ENCODE measurements at regions not wholly inside any gene's neighbourhood (a gene's known extent, or its start where the extent isn't known, plus 50 kb on each side); places are given as distances from the start of the nearest gene placed in this dataset.

GRCh38 chr2:14720319-14720718, 87.8 kb downstream of the LRATD1 start:
- Histone ChIP-seq H3K27ac (ENCODE audit: insufficient read depth, low read length, poor library complexity, severe bottlenecking) (no peak overlapping the region), H3K9me3 (ENCODE audit: control insufficient read depth, low read length) (no peaks in the 10 kb centered on the region), H3K4me1 (ENCODE audit: control insufficient read depth, insufficient read depth, low read length, poor library complexity, severe bottlenecking) (no peaks in the 10 kb centered on the region), H3K27me3 (replicated peaks; ENCODE audit: control insufficient read depth, insufficient read depth, low read length, poor library complexity, severe bottlenecking) (no peaks in the 10 kb centered on the region), H3K4me3 (ENCODE audit: insufficient read depth, low read depth, low read length, poor library complexity, severe bottlenecking) (no peak overlapping the region), H3K36me3 (ENCODE audit: control insufficient read depth, insufficient read depth, low read length) (no peaks in the 10 kb centered on the region)
- no peak for DNase-seq

GRCh38 chr2:14720739-14721138, 88.2 kb downstream of the LRATD1 start:
- H3K27me3 ChIP-seq (replicated peaks; ENCODE audit: control insufficient read depth, insufficient read depth, low read length, poor library complexity, severe bottlenecking) = no peaks in the 10 kb centered on the region
- H3K9me3 ChIP-seq (ENCODE audit: control insufficient read depth, low read length) = no peaks in the 10 kb centered on the region
- no peaks in the 10 kb centered on the region for H3K36me3 ChIP-seq (ENCODE audit: control insufficient read depth, insufficient read depth, low read length)
- no peaks in the 10 kb centered on the region for H3K4me1 ChIP-seq (ENCODE audit: control insufficient read depth, insufficient read depth, low read length, poor library complexity, severe bottlenecking)
- H3K4me3 ChIP-seq (ENCODE audit: insufficient read depth, low read depth, low read length, poor library complexity, severe bottlenecking) = no peak overlapping the region
- no peak overlapping the region for H3K27ac ChIP-seq (ENCODE audit: insufficient read depth, low read length, poor library complexity, severe bottlenecking)
- DNase-seq = no peak

- H3K4me3 ChIP-seq (ENCODE audit: insufficient read depth, low read depth, low read length, poor library complexity, severe bottlenecking) = no peak overlapping the region
- no peak overlapping the region for H3K27ac ChIP-seq (ENCODE audit: insufficient read depth, low read length, poor library complexity, severe bottlenecking)
- no peaks in the 10 kb centered on the region for H3K36me3 ChIP-seq (ENCODE audit: control insufficient read depth, insufficient read depth, low read length)
- H3K4me1 ChIP-seq (ENCODE audit: control insufficient read depth, insufficient read depth, low read length, poor library complexity, severe bottlenecking) = no peaks in the 10 kb centered on the region
- no peak for DNase-seq
- no peaks in the 10 kb centered on the region for H3K27me3 ChIP-seq (replicated peaks; ENCODE audit: control insufficient read depth, insufficient read depth, low read length, poor library complexity, severe bottlenecking)
- no peaks in the 10 kb centered on the region for H3K9me3 ChIP-seq (ENCODE audit: control insufficient read depth, low read length)
Observed at GRCh38 chr2:14722904-14723570, 90.5 kb downstream of the LRATD1 start.

- Histone ChIP-seq H3K27ac (ENCODE audit: insufficient read depth, low read length, poor library complexity, severe bottlenecking) (no peak overlapping the region), H3K36me3 (ENCODE audit: control insufficient read depth, insufficient read depth, low read length) (no peaks in the 10 kb centered on the region), H3K4me1 (ENCODE audit: control insufficient read depth, insufficient read depth, low read length, poor library complexity, severe bottlenecking) (no peaks in the 10 kb centered on the region), H3K27me3 (replicated peaks; ENCODE audit: control insufficient read depth, insufficient read depth, low read length, poor library complexity, severe bottlenecking) (no peaks in the 10 kb centered on the region), H3K9me3 (ENCODE audit: control insufficient read depth, low read length) (no peaks in the 10 kb centered on the region), H3K4me3 (ENCODE audit: insufficient read depth, low read depth, low read length, poor library complexity, severe bottlenecking) (no peak overlapping the region)
- DNase-seq = no peak
Observed at GRCh38 chr2:14723684-14724083, 91.2 kb downstream of the LRATD1 start.

- Histone ChIP-seq H3K27me3 (replicated peaks; ENCODE audit: control insufficient read depth, insufficient read depth, low read length, poor library complexity, severe bottlenecking) (no peaks in the 10 kb centered on the region), H3K36me3 (ENCODE audit: control insufficient read depth, insufficient read depth, low read length) (no peaks in the 10 kb centered on the region), H3K27ac (ENCODE audit: insufficient read depth, low read length, poor library complexity, severe bottlenecking) (no peak overlapping the region), H3K4me3 (ENCODE audit: insufficient read depth, low read depth, low read length, poor library complexity, severe bottlenecking) (no peak overlapping the region), H3K4me1 (ENCODE audit: control insufficient read depth, insufficient read depth, low read length, poor library complexity, severe bottlenecking) (no peaks in the 10 kb centered on the region), H3K9me3 (ENCODE audit: control insufficient read depth, low read length) (no peaks in the 10 kb centered on the region)
- DNase-seq = no peak
Observed at GRCh38 chr2:14735696-14736095, 103.2 kb downstream of the LRATD1 start.

GRCh38 chr2:14737201-14737600, 104.7 kb downstream of the LRATD1 start:
- Histone ChIP-seq H3K9me3 (ENCODE audit: control insufficient read depth, low read length) (no peaks in the 10 kb centered on the region), H3K27me3 (replicated peaks; ENCODE audit: control insufficient read depth, insufficient read depth, low read length, poor library complexity, severe bottlenecking) (no peaks in the 10 kb centered on the region), H3K4me1 (ENCODE audit: control insufficient read depth, insufficient read depth, low read length, poor library complexity, severe bottlenecking) (no peaks in the 10 kb centered on the region), H3K27ac (ENCODE audit: insufficient read depth, low read length, poor library complexity, severe bottlenecking) (no peak overlapping the region), H3K4me3 (ENCODE audit: insufficient read depth, low read depth, low read length, poor library complexity, severe bottlenecking) (no peak overlapping the region), H3K36me3 (ENCODE audit: control insufficient read depth, insufficient read depth, low read length) (no peaks in the 10 kb centered on the region)
- DNase-seq = no peak

GRCh38 chr2:14743861-14744260, 111.3 kb downstream of the LRATD1 start:
- no peak for DNase-seq
- no peaks in the 10 kb centered on the region for H3K9me3 ChIP-seq (ENCODE audit: control insufficient read depth, low read length)
- no peaks in the 10 kb centered on the region for H3K4me1 ChIP-seq (ENCODE audit: control insufficient read depth, insufficient read depth, low read length, poor library complexity, severe bottlenecking)
- no peak overlapping the region for H3K4me3 ChIP-seq (ENCODE audit: insufficient read depth, low read depth, low read length, poor library complexity, severe bottlenecking)
- no peak overlapping the region for H3K27ac ChIP-seq (ENCODE audit: insufficient read depth, low read length, poor library complexity, severe bottlenecking)
- no peaks in the 10 kb centered on the region for H3K27me3 ChIP-seq (replicated peaks; ENCODE audit: control insufficient read depth, insufficient read depth, low read length, poor library complexity, severe bottlenecking)
- no peaks in the 10 kb centered on the region for H3K36me3 ChIP-seq (ENCODE audit: control insufficient read depth, insufficient read depth, low read length)

GRCh38 chr2:14745288-14746076, 113.0 kb downstream of the LRATD1 start:
- DNase-seq = no peak
- Histone ChIP-seq H3K36me3 (ENCODE audit: control insufficient read depth, insufficient read depth, low read length) (no peaks in the 10 kb centered on the region), H3K27me3 (replicated peaks; ENCODE audit: control insufficient read depth, insufficient read depth, low read length, poor library complexity, severe bottlenecking) (no peaks in the 10 kb centered on the region), H3K27ac (ENCODE audit: insufficient read depth, low read length, poor library complexity, severe bottlenecking) (no peak overlapping the region), H3K4me1 (ENCODE audit: control insufficient read depth, insufficient read depth, low read length, poor library complexity, severe bottlenecking) (no peaks in the 10 kb centered on the region), H3K4me3 (ENCODE audit: insufficient read depth, low read depth, low read length, poor library complexity, severe bottlenecking) (no peak overlapping the region), H3K9me3 (ENCODE audit: control insufficient read depth, low read length) (no peaks in the 10 kb centered on the region)

- Histone ChIP-seq H3K4me1 (ENCODE audit: control insufficient read depth, insufficient read depth, low read length, poor library complexity, severe bottlenecking) (no peaks in the 10 kb centered on the region), H3K27ac (ENCODE audit: insufficient read depth, low read length, poor library complexity, severe bottlenecking) (no peak overlapping the region), H3K27me3 (replicated peaks; ENCODE audit: control insufficient read depth, insufficient read depth, low read length, poor library complexity, severe bottlenecking) (no peaks in the 10 kb centered on the region), H3K4me3 (ENCODE audit: insufficient read depth, low read depth, low read length, poor library complexity, severe bottlenecking) (no peak overlapping the region), H3K36me3 (ENCODE audit: control insufficient read depth, insufficient read depth, low read length) (no peaks in the 10 kb centered on the region), H3K9me3 (ENCODE audit: control insufficient read depth, low read length) (no peaks in the 10 kb centered on the region)
- DNase-seq = no peak
Observed at GRCh38 chr2:14746133-14746532, 113.6 kb downstream of the LRATD1 start.

- Histone ChIP-seq H3K36me3 (ENCODE audit: control insufficient read depth, insufficient read depth, low read length) (no peaks in the 10 kb centered on the region), H3K27me3 (replicated peaks; ENCODE audit: control insufficient read depth, insufficient read depth, low read length, poor library complexity, severe bottlenecking) (no peaks in the 10 kb centered on the region), H3K9me3 (ENCODE audit: control insufficient read depth, low read length) (no peaks in the 10 kb centered on the region), H3K27ac (ENCODE audit: insufficient read depth, low read length, poor library complexity, severe bottlenecking) (no peak overlapping the region), H3K4me3 (ENCODE audit: insufficient read depth, low read depth, low read length, poor library complexity, severe bottlenecking) (no peak overlapping the region), H3K4me1 (ENCODE audit: control insufficient read depth, insufficient read depth, low read length, poor library complexity, severe bottlenecking) (no peaks in the 10 kb centered on the region)
- no peak for DNase-seq
Observed at GRCh38 chr2:14747447-14747846, 114.9 kb downstream of the LRATD1 start.

Measured in effector memory CD4-positive, alpha-beta T cell (primary cell).